Spleen (tissue), 11 donors: ENCODE measurements at regions not wholly inside any gene's neighbourhood (a gene's known extent, or its start where the extent isn't known, plus 50 kb on each side); places are given as distances from the start of the nearest gene placed in this dataset.
"Not testable (repeated sequence)": the region's sequence is repeated elsewhere in the genome, so short reads cannot be mapped to it uniquely, and the experiment has no call there.

Source experiments
- DNase-seq: peaks from one replicate; pipeline ENCODE4 v3.0.0-alpha.2; 2020
- H3K27ac ChIP-seq, 8 donors: fragments of 200-600 bp; sonication (generic) in 7 of 8; 1 replicate in 4 of 8; 2 replicates in 4 of 8; pipeline versions ENCODE4 v1.5.0 to v1.8.0; 2016 to 2021; ENCODE audit warnings: inconsistent platforms in 4 of 8, mild to moderate bottlenecking in 4 of 8, moderate library complexity in 1 of 8
- H3K27me3 ChIP-seq, 7 donors: fragments of 200-600 bp; sonication (generic) in 6 of 7; replicated peaks in 1 of 7; 1 replicate in 4 of 7; 2 replicates in 3 of 7; pipeline versions ENCODE4 v1.5.0 to v1.8.0; 2016 to 2021; ENCODE audit warnings: inconsistent platforms in 3 of 7, mild to moderate bottlenecking in 1 of 7
- H3K36me3 ChIP-seq, 6 donors: fragments of 200-600 bp; sonication (generic) in 5 of 6; 1 replicate in 4 of 6; 2 replicates in 2 of 6; pipeline versions ENCODE4 v1.5.0 to v1.8.0; 2016 to 2021; ENCODE audit warnings: inconsistent platforms in 2 of 6
- H3K4me1 ChIP-seq, 6 donors: fragments of 200-600 bp; sonication (generic) in 5 of 6; 1 replicate in 3 of 6; 2 replicates in 3 of 6; pipeline versions ENCODE4 v1.5.0 to v1.8.0; 2016 to 2021; ENCODE audit warnings: inconsistent platforms in 3 of 6
- H3K4me3 ChIP-seq, 8 donors: fragments of 200-600 bp; sonication (generic) in 7 of 8; 1 replicate in 4 of 8; 2 replicates in 4 of 8; pipeline versions ENCODE4 v1.5.0 to v1.8.0; 2016 to 2021; ENCODE audit warnings: inconsistent platforms in 4 of 8, mild to moderate bottlenecking in 4 of 8, moderate library complexity in 2 of 8
- H3K9me3 ChIP-seq, 8 donors: fragments of 200-600 bp; sonication (generic) in 7 of 8; 1 replicate in 4 of 8; 2 replicates in 4 of 8; pipeline versions ENCODE4 v1.5.0 to v1.8.0; 2016 to 2021; ENCODE audit warnings: inconsistent platforms in 4 of 8
- CTCF ChIP-seq, 11 experiments: fragments of 200-600 bp in 7 of 11; fragments of 450-650 bp in 4 of 11; sonication (generic) in 4 of 11; IDR thresholded peaks in 8 of 11; conservative IDR thresholded peaks in 3 of 11; 1 replicate in 7 of 11; 2 replicates in 4 of 11; pipeline versions ENCODE4 v1.4.0 to v1.8.0; 2016 to 2021; ENCODE audit warnings: antibody characterized with exemption in 11 of 11, inconsistent platforms in 4 of 11, mild to moderate bottlenecking in 1 of 11
- POLR2A ChIP-seq, 3 donors: fragments of 450-650 bp; IDR thresholded peaks; one replicate each; pipeline ENCODE4 v1.5.1; 2017; ENCODE audit warnings: antibody characterized with exemption in 3 of 3, mild to moderate bottlenecking in 1 of 3
- POLR2AphosphoS5 ChIP-seq, 3 donors: sonication (generic); formaldehyde crosslinking; IDR thresholded peaks; one replicate each; pipeline ENCODE4 v1.5.1; 2017; ENCODE audit warnings: antibody characterized with exemption in 3 of 3
- WGBS, 5 donors: extraction: QIAGEN DNeasy Blood & Tissue Kit in 3 of 5; methylation state at CpG; one replicate each; pipeline versions ENCODE4 v1.1.5 to v1.1.7; 2013 to 2018; 5-methylcytosine and 5-hydroxymethylcytosine counted together
- intact Hi-C: fragments of 100-400 bp; cut with DNase I; formaldehyde crosslinking; loops from one replicate; pipeline ENCODE4 v1.15.0; 2023; ENCODE audit warnings: low total_unique reads
- donor health status: healthy with polysubstance abuse.
- donor health status: DM: no; HTN: no; CAD: no; lungs with moderate emphysema.
- donor health status: DM: no; HTN: no; CAD: no.
- donor health status: Bipolar disorder and iron deficiency.
- donor health status: healthy.
- donor health status: DM: no; HTN: no; CAD: no.
- donor health status: DM: yes; HTN: yes; CAD: no.

GRCh38 chr9:3735251-3735650, 209.4 kb upstream of the RFX3 start:
- H3K36me3 ChIP-seq = no peaks in the 10 kb centered on the region
- H3K4me1 ChIP-seq = peaks cover 4 to 17% (median 9%) of the 10 kb centered on the region in 6 donors
- no peak for TF ChIP-seq POLR2A (IDR thresholded peaks at IDR 0.05)
- no peak for TF ChIP-seq POLR2AphosphoS5 (IDR thresholded peaks at IDR 0.05)
- TF ChIP-seq CTCF (IDR thresholded peaks at IDR 0.05 in 8 of 11, conservative IDR thresholded peaks at IDR 0.05 in 3 of 11) = no peak
- no peaks in the 10 kb centered on the region for H3K27me3 ChIP-seq
- no peak for DNase-seq
- no peak overlapping the region for H3K27ac ChIP-seq
- H3K9me3 ChIP-seq = no peaks in the 10 kb centered on the region
- no peak overlapping the region for H3K4me3 ChIP-seq
- WGBS, 5 donors = 70 to 90% (median 82%) methylated on average over 4 of the region's 4 CpGs
- intact Hi-C loops = no loop called here

- H3K27ac ChIP-seq, DNase-seq, H3K36me3 ChIP-seq, H3K4me3 ChIP-seq, H3K27me3 ChIP-seq, H3K9me3 ChIP-seq: not testable (repeated sequence)
- intact Hi-C loops = loop anchor here (5.0 kb wide), 1 partner anchor 604 kb away; no protein-coding TSS in a partner anchor
- 88 to 94% (median 93%) methylated on average over 43 to 56 of the region's 56 CpGs for WGBS, 5 donors
- H3K4me1 ChIP-seq = peaks cover 4 to 17% (median 9%) of the 10 kb centered on the region in 6 donors
Measured at GRCh38 chr9:3733527-3734262, 207.9 kb upstream of the RFX3 start.

GRCh38 chr9:3733039-3733408, 207.2 kb upstream of the RFX3 start:
- no peaks in the 10 kb centered on the region for H3K9me3 ChIP-seq
- H3K36me3 ChIP-seq = no peaks in the 10 kb centered on the region
- no peaks in the 10 kb centered on the region for H3K27me3 ChIP-seq
- no peak for TF ChIP-seq POLR2AphosphoS5 (IDR thresholded peaks at IDR 0.05)
- TF ChIP-seq POLR2A (IDR thresholded peaks at IDR 0.05) = no peak
- no peak for TF ChIP-seq CTCF (IDR thresholded peaks at IDR 0.05 in 8 of 11, conservative IDR thresholded peaks at IDR 0.05 in 3 of 11)
- H3K4me1 ChIP-seq = peaks cover 4 to 17% (median 9%) of the 10 kb centered on the region in 6 donors
- no peak overlapping the region for H3K27ac ChIP-seq
- no peak overlapping the region for H3K4me3 ChIP-seq
- DNase-seq = no peak
- intact Hi-C loops = loop anchor here (5.0 kb wide), 1 partner anchor 604 kb away; no protein-coding TSS in a partner anchor
- WGBS, 5 donors = 46 to 86% (median 54%) methylated on average over 3 of the region's 3 CpGs

GRCh38 chr9:3732077-3733038, 206.6 kb upstream of the RFX3 start:
- WGBS, 5 donors = 35 to 48% (median 41%) methylated on average over 7 of the region's 7 CpGs

More at GRCh38 chr9:3732077-3733038, 206.6 kb upstream of the RFX3 start:
- Histone ChIP-seq H3K27me3 (no peaks in the 10 kb centered on the region), H3K4me3 (peak overlapping the region in 1 of 8 donors; percentile 34), H3K4me1 (peaks cover 4 to 17% (median 9%) of the 10 kb centered on the region in 6 donors), H3K27ac (peak overlapping the region in 2 of 8 donors; percentile 21 to 43), H3K9me3 (no peaks in the 10 kb centered on the region), H3K36me3 (no peaks in the 10 kb centered on the region)
- TF ChIP-seq POLR2A (IDR thresholded peaks at IDR 0.05) (no peak), POLR2AphosphoS5 (IDR thresholded peaks at IDR 0.05) (no peak), CTCF (IDR thresholded peaks at IDR 0.05 in 8 of 11, conservative IDR thresholded peaks at IDR 0.05 in 3 of 11) (peak; percentile 37 to 82 (median 68))
- intact Hi-C loops = loop anchor here (5.0 kb wide), 1 partner anchor 605 kb away; no protein-coding TSS in a partner anchor
- DNase-seq = no peak
